HG03159 (cell line): ENCODE measurements at regions not wholly inside any gene's neighbourhood (a gene's known extent, or its start where the extent isn't known, plus 50 kb on each side); places are given as distances from the start of the nearest gene placed in this dataset.
"Not testable (repeated sequence)": the region's sequence is repeated elsewhere in the genome, so short reads cannot be mapped to it uniquely, and the experiment has no call there.

Experiments used
- ATAC-seq: cut with Tn5 transposase; IDR thresholded peaks from one replicate; pipeline ENCODE4 v1.9.1; 2021; ENCODE audit warnings: mild to moderate bottlenecking, moderate library complexity; ENCODE audit not compliant: unreplicated experiment

GRCh38 chr20:53778041-53778516, 184.4 kb upstream of the ZNF217 start:
- no peak for ATAC-seq

DNA sequence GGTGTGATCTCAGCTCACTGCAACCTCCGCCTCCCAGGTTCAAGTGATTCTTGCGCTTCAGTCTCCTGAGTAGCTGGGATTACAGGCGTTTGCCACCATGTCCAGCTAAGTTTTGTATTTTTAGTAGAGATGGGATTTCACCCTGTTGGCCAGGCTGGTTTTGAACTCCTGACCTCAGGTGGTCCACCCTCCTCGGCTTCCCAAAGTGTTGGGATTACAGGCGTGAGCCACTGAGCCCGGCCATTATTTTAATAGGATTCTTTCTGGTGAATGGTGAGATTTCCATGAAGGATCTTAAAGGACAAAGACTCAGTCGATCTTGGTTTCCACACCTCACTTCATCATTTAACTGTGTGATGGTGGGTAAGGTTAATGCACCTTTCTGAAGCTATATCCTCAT, 183.8 kb upstream of the ZNF217 start:
- ATAC-seq = not testable (repeated sequence)

DNA sequence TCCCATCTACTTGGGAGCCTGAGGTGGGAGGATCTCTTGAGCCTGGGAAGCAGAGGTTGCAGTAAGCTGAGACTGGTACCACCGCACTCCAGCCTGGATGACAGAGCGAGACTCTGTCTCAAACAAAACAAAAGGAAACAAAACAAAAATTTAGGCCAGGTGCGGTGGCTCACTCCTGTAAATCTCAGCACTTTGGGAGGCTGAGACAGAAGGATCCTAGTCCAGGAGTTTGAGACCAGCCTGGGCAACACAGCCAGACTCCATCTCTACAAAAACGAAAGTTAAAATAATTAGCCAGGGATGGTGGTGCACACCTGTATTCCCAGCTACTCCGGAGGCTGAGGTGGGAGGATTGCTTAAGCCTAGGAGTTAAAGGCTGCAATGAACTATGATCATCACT, 183.2 kb upstream of the ZNF217 start:
- no peak for ATAC-seq

GRCh38 chr20:53774461-53775203, 181.0 kb upstream of the ZNF217 start:
- ATAC-seq = no peak

DNA sequence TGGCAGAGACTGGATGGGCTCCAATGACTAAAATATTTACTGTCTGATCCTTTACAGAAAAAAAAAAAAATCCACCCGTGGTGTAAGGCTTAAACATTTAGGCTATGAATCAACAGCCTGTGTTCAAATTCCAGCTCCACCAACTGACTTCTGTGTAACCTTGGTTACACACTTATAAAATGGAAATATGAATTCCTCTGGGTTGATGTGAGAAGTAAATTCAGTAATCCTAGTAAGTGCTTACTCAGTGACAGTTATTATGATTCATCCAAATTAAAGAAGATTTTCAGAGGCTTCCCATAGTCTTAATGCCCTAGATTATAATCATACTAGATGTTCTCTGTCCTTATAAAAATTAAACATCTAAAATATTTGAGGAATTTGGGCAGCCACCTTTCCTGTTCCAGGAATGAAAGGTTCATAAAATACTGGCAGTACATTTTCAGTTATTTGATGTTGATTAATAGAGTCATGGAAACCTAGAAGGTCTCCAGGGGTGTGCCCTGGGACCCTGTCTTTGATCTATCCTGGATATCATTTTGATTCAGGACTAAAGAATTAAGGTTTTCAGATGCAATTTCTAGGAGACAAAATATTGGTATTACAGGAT, 180.3 kb upstream of the ZNF217 start:
- no peak for ATAC-seq

DNA sequence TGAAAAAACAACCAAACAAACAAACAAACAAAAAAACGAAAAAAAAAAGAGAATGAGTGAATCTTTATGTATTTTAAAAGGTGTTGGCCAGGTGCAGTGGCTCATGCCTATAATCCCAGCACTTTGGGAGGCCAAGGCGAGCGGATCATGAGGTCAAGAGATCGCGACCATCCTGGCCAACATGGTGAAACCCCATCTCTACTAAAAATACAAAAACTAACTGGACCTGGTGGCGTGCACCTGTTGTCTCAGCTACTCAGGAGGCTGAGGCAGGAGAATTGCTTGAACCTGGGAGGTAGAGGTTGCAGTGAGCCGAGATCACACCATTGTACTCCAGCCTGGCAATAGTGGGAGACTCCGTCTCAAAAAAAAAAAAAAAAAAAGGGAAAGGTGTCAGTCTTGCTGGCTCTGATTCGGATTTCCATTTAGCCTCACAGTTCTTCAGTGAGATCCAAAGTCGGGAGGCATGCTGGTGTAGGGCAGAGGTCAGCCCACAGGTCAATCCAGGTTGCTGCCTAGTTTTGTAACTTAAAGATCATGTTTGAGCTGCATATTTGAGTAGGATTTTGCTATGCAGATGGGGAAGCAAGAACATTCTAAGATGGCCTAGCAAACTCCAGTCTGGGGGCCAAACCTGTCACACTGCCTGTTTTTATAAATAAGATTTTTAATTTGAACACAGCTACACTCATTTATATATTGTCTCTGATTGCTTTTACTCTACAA, 179.6 kb upstream of the ZNF217 start:
- ATAC-seq = not testable (repeated sequence)

GRCh38 chr20:53769041-53769440, 175.4 kb upstream of the ZNF217 start:
- no peak for ATAC-seq

DNA sequence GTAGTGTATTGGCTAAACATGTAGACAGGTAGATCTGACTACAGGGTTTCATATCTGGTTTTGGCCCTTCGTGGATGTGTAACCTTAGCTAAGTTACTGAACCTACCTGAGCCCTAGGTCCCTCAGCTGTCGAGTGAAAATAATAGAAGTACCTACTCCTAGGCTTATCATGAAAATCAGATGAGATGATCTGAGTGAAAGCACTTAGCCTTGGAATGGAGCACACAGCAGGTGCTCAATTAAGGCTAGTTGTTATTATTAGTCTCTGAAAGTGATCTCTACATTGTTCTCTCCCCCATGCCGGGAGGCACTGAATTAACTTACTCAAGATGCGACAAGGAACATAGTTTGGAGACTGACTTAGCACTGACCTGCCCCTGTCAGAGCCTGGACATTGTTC, 174.7 kb upstream of the ZNF217 start:
- no peak for ATAC-seq

- ATAC-seq = no peak
Measured at GRCh38 chr20:53767206-53767930, 173.7 kb upstream of the ZNF217 start.

- no peak for ATAC-seq
Measured at GRCh38 chr20:53764415-53764800, 170.8 kb upstream of the ZNF217 start.

DNA sequence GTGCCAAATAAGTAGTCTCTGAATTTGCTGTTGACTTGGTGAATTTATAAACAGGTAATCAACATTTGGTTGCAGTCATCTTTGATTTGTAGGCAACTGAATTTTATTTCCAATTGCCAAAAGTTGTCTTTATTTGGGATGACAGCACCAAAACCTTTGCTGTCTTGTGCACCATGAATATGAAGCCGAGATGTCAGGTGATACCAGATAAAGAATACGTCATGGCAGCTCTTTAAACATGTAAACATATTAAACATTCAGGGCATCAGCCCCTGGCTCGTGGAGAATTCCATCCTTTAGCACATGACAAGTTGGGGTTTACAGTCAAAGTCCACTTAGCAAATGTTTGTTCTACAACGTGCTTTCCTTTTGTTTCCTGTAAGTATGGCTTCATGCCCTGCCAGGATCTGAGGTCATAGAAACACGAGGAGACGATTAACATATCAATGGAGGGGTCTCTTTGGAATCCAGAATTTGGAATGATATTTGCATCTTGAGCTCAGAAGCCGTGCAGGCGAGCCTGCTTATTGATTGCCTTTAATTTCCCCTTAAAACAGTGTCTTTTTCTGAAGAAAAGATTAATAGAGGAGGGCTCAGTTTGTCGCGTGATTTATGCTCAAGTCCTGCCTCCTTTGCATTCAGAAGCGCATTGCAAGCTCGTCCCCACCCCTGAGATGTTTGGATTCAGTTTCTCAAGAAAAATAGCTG, 170.2 kb upstream of the ZNF217 start:
- ATAC-seq = no peak

- ATAC-seq = not testable (repeated sequence)
Measured at GRCh38 chr20:53762423-53762798, 168.8 kb upstream of the ZNF217 start.

GRCh38 chr20:53760025-53760441, 166.4 kb upstream of the ZNF217 start:
- no peak for ATAC-seq

DNA sequence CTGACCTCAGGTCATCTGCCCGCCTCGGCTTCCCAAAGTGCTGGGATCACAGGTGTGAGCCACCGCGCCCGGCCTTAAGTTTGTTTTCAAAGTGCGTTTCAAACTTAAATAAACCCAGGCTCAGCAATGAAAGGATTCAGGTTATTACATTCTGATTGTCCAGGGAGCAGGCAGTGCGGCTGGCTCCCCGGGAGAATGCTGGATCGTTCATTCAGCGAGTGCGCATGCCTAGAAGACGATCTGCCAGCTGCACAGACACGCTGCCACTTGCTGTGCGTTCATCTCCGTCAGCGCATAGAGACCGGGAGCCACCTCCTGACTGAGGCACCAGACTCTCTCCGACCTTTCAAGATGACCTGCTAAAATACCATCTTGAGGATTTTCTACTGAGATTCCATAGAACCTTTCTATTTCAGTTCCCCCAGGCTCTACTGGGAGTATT, 163.9 kb upstream of the ZNF217 start:
- no peak for ATAC-seq

GRCh38 chr20:53755733-53756531, 162.3 kb upstream of the ZNF217 start:
- no peak for ATAC-seq

- no peak for ATAC-seq
Measured at GRCh38 chr20:53753880-53754459, 160.3 kb upstream of the ZNF217 start.

DNA sequence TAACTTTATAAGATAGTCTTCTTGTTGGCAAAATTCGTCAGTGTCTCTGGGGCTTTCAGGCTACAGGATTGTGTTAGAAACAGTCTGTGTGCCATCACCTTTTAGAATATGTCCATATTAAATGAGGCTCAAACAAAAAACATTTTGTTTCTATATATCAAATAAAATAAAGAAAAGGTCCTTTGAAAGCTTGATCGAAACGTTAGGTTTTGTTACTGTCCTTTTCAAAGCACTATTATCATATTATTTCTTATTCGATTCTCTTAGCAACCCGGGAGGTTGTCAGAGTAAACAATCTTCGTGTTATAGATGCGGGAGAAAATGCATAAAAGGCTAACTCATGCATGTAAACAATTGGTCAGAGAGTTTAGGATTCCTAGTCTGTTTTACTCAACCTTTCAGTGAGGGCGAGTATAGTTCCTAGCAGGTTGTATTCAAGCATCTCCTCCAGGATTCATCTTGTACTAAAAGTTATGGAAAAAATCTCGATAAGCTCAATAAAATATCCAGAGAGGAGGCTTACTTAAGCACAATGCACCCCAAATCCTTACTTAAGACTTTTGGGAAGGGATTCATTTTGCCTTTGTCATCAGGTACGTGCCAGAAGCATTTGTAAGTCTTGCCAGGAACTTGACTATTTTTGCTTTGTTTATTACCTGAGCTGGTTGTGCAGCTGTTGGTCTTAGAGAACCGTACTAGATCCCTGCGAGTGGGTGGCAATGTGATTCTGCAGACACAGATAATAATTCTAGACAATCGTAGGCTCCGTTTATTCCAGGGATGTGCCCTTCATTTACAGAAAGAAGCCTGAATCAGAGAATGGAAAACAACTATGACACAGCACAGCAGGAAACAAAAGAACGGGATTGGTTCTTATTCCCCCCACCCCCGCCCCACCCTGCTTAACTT, 159.6 kb upstream of the ZNF217 start:
- no peak for ATAC-seq

DNA sequence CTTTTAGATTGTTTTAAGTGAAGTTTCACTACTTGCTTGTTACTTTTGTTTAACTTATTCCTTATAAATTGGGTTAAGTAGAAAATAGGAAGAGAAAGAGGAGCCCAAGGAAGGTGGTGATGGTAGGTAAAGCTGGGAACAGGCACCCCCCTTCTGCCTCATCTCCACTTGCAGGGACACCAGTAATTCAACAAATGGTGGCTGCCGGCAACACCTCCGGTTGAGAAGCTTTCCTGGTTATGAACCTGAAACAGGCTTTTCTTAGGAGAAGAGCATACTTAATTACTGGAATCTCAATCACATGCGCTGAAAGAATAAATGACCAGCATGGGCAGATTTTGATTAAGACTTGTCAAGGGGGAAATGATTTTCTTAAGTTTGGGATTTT, 158.9 kb upstream of the ZNF217 start:
- ATAC-seq = no peak
